ENCODE measurements at regions not wholly inside any gene's neighbourhood (a gene's known extent, or its start where the extent isn't known, plus 50 kb on each side); places are given as distances from the start of the nearest gene placed in this dataset.

DNA sequence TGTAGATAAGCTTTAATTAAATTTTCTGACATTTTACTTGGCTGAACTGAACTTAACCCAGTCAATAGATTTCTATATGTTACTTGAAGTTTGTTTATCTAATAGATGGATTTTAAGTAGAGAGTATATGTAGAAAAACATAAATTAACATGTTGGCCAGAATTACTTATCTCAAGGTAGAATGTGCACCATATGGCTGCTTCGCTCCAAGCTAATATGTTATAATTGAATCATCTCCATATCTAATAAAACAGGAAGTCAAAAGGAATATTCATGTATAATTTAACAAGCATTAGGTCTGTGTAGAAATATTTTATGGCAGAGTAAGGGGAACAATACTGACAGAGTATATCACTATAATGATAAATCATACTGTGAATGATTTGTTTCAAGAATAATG lies 650.7 kb upstream of the ALCAM start:
- ChIA-PET CTCF (no interaction called here), POLR2A (no interaction called here)

DNA sequence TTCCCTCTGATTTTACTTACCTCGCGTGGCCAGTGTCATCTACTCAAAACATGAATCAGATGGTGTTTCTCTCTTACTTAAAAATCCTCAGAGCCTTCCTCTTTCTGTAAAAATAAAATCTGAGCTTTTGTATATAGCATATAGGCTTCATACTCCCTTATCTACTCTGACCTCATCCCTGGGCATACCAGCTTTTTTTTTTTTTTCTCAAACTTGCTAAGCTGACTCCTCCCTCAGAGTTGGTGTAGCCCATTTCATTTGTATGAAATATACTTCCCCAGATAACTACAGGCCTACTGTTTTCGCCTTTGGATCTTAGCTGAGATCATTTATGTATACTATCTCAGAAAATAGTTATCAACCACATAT lies 648.9 kb upstream of the ALCAM start:
- ChIA-PET POLR2A (no interaction called here), CTCF (no interaction called here)

DNA sequence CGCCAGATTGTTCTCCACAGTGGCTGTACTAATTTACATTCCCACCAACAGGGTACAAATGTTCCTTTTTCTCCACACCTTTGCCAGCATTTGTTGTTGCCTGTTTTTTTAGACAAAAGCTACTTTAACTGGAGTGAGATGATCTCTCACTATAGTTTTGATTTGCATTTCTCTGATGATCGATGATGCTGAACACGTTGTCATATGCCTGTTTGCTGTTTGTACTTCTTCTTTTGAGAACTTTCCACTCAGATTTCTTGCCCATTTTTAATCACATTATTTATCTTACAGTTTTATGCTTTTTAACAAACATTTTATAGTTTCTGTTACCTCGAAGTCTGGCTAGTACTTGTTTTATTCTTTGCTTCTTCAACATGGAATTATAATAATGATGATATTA lies 643.7 kb upstream of the ALCAM start:
- ChIA-PET CTCF (no interaction called here), POLR2A (no interaction called here)

DNA sequence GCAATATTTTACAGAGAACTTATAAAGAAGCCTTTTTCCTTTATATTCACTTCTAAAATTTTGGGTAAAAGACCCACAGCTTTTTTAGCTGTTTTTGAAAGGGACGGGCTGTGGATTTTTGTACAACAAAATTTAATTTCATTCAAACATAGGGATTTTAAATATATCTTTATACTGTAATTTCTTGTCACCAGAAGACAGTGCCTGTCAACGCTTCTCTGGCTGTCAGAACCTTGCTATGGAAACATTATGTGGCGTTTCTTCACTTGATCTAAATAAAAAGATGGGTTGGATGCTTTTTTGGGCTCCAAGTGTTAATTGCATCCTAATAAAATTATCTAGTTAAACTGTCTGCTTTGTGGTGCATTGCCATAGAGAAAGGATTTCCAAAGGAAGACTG lies 635.6 kb upstream of the ALCAM start:
- POLR2A ChIA-PET = no interaction called here
- CTCF ChIA-PET = no interaction called here

DNA sequence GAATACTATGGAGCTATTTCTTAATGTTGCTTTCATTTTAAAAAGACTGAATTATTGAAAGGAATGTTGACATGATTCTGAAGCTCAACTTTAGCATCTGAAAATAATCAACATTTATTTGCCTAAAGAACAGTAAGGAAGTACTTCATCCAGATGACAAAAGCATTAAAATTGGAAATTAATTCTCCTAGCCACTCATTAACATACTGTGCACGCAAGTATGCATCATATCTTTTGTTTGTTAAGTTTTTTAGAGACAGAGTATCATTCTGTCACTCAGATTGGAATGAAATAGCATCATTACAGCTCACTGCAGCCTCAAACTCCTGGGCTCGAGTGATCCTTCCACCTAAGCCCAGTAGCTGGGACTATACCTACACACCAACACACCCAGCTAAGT lies 632.1 kb upstream of the ALCAM start:
- CTCF ChIA-PET = no interaction called here

DNA sequence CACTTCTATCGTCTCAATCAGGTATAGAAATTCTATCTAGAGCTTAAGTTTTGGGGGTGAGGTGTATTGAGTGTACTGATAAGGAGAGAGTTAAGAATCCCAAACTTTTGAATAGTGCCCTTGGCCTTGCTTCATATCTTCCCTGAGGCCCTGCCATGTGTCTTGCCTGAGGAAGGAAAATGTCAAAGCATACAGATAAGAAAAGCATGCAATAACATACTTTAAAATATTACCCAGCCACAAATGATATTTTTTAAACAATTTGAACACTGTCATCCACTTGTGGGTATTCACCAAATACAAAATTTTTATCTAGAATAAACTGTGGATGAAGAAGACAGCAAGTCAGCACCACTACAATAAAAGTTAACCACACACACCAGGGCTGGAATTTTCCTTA lies 631.0 kb upstream of the ALCAM start:
- ChIA-PET POLR2A (no interaction called here), CTCF (no interaction called here)

More for the DNA sequence above, 632.1 kb upstream of the ALCAM start:
- POLR2A ChIA-PET = no interaction called here

DNA sequence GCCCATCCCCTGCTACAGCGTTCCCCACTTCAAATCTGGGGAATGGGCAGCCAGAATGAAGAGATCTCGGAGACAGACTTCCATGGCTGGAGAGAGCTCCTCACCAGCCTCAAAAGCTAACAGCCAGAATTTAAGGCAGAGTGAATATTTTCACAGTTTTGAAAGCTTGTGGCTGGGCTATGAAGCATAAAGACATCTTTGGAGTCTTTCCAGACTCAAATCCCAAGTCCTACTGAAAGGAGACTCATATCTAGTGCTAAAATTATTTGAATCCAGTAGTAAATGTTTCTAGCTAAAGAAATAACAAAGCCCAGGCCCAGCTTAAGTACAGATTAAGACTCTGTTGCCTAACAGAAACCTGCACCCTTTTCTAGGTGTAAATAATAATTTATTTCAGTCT lies 628.4 kb upstream of the ALCAM start:
- ChIA-PET POLR2A (no interaction called here), CTCF (no interaction called here)

DNA sequence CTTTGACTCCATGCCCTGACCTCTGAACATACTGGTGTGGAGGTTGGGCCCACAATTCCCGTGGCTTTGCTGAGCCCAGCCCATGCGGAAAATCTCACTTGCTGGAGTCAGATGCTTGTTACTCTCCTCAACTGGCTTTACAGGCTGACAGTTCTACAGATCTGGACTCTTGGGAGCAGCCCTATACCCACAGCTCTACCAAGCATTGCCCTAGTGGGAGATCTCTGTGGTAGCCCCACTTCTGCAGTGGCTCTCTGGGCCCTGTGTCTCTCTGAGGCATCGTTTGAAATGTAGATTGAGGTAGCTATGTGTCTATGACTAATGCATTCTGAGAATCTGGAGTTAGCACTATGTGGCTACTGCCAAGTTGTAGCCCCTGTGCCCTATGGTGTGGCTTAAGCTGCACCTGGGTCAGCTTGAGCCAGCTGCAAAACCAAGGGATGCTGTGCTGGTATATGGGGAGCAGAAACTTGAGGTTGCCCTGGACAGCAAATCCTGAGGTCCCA lies 625.8 kb upstream of the ALCAM start:
- CTCF ChIA-PET = no interaction called here

DNA sequence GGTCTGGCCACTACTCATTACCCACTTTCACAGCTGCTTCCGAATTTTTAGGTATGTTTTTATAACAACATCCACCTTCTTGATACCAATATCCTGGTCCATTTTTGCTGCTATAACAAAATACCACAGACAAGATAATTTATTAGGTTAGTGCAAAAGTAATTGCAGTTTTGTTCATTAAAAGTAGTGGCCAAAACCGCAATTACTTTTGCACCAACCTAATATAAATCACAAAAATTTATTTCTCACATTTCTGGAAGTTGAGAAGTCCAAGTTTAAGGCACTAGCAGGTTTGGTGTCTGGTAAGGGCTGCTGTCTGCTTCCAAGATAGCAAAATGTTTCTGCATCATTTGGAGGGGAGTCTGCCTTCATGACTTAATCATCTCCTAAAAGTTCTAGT lies 624.7 kb upstream of the ALCAM start:
- CTCF ChIA-PET = no interaction called here
- POLR2A ChIA-PET = no interaction called here

More for the DNA sequence above, 625.8 kb upstream of the ALCAM start:
- POLR2A ChIA-PET = no interaction called here

DNA sequence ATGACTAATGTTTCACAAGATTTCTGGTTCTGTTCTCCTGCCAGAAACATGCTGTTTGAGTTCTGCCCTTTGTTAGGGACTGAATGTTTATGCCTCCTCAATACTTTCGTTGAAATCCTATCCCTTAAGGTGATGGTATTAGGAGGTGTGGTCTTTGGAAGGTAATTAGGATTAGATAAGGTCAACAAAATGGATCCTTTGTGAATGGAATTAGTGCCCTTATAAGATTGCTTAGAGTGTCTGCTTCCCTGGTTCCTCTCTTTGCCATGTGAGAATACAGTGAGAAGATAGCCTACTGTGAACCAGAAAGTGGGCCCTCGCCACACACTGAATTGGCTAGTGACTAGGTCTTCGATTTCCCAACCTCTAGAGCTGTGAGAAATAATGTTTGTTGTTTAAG lies 621.4 kb upstream of the ALCAM start:
- POLR2A ChIA-PET = no interaction called here
- CTCF ChIA-PET = no interaction called here

DNA sequence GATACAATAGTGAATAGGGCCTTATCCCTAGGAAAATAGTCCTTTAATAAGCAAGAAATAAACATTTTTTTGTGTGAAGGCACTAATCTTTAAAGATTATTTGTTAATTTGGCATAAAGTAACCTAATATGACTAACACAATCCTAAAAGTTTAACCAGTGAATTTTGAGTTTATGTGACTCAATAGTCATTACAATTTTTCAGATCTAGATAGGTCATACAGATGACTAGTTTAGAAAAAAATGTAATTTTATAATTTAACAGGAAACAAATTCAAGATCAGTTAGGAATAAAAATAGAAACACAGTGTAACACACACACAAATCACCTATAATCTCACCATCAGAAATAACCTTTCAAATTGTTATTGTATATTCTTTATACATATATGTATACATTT lies 620.7 kb upstream of the ALCAM start:
- POLR2A ChIA-PET = no interaction called here
- CTCF ChIA-PET = no interaction called here

DNA sequence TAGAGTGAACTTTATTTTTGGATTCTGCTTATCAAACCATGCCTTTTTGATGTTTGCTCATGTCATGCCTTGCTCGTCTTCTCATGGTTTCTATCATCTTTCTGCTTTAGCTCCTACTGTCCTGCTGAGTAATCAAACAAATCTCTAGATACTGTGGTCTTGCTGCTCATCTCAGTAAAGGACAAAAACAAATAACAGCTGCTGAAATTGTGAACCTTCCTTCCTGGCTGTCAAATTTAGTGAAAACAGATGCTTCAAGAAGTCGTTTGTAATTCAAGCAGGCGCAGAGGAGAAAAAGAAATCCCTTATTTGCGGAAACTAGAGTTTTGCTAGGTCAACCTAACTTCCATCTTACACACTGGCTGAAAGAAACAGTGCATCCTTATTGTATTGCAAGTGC lies 616.1 kb upstream of the ALCAM start:
- ChIA-PET CTCF (no interaction called here), POLR2A (no interaction called here)

DNA sequence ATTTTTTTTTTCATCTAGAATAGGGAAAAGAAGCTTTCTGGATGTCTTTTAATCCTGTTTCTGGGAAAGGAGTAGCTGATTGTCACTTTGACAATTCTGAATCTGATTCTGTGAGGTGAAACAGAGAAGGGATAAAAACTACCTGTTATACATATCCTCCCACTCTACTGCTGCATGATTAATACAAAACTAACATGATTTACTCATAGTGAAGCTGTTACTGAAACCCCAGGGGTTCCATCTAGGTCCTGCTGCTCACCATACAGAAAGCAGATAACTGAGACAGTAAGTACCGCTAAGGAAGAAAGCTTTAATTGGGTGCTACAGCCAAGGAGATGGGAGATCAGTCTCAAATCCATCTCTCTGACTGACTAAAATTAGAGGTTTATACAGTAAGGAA lies 610.9 kb upstream of the ALCAM start:
- ChIA-PET CTCF (no interaction called here), POLR2A (no interaction called here)

DNA sequence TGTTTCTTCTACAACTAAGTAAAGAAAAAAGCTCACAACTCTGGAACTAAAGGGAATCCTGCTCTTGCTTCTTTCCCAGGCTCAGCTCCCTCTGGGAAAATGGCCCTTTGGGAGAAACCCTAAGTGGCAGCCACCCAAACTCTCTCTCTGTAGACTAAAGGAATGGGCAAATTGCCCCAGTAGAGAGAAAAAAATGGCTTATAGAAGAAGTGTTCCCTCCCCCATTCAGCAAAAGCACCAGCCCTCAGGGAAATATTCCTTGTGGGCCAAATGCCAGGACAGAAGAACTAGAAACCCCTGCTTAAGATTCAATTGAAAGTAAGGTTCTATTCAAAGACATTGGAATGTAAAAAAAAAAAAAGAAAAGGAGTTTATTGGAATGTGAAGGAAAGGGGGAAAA lies 603.7 kb upstream of the ALCAM start:
- ChIA-PET POLR2A (no interaction called here), CTCF (no interaction called here)

DNA sequence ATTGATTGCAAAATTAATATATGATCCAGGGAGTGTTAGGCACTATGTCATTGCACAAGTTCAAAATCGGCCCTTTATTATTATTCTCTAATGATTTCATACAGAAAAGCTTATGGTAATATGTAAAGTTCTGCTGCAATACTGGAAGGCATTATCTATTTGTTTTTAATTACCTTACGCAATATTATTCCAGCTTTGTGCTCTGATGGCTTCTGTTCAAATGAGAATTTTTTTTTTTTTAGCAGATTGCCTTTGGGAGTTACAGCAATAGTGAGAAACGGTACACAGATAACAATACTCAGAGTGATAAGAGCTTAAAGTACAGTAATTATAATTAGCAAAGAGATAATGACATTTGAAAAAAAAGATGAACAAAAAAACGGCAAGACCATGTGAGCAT lies 602.2 kb upstream of the ALCAM start:
- ChIA-PET CTCF (no interaction called here), POLR2A (no interaction called here)

DNA sequence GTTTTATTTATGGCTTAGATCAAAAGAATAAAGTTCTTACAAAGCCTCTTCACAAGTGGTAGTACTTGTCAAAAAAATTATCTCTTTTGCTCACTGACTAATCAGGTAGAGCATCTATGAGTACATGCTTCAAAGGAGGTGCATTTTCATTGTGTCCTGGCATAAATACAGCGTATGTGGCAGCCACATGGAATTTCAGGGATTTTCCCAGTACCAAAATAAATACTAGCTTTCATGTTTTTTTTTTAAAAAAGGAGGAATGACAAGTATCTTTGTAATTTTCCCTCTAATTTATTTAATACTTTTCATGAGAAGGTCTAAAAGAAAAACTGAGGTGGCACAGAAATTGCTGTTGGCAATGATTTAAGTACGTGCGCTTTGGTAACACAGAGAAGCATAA lies 597.8 kb upstream of the ALCAM start:
- CTCF ChIA-PET = no interaction called here
- POLR2A ChIA-PET = no interaction called here

DNA sequence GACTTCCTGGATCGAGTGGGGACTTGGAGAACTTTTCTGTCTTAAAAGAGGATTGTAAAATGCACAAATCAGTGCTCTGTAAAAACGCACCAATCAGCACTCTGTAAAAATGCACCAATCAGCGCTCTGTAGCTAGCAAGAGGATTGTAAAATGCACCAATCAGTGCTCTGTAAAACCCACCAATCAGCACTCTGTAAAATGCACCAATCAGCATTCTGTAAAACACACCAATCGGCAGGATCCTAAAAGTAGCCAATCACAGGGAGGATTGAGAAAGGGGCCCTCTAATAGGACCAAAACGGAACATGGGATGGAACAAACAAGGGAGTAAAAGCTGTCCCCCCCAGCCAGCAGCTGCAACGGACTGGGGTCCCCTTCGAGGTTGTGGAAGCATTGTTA lies 587.4 kb upstream of the ALCAM start:
- ChIA-PET POLR2A (no interaction called here), CTCF (no interaction called here)

DNA sequence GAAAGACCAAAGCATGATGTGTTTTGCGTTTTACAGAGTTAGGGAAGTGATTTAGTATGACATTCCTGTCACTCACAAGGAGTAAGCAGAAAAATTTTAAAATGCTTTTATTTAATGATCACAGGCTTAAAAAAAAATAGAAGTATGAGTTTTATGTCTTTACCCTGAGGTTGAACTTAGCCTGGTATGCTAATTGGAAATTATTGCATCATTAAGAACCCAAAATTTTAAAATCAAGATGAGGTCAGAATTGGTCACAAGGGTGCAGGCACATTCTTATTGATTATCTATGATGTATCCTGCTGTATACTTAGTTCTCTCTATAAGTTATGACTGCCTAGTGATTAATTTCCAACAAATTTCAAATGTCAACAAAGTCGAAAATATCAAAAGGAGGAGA lies 585.6 kb upstream of the ALCAM start:
- ChIA-PET POLR2A (no interaction called here), CTCF (no interaction called here)

DNA sequence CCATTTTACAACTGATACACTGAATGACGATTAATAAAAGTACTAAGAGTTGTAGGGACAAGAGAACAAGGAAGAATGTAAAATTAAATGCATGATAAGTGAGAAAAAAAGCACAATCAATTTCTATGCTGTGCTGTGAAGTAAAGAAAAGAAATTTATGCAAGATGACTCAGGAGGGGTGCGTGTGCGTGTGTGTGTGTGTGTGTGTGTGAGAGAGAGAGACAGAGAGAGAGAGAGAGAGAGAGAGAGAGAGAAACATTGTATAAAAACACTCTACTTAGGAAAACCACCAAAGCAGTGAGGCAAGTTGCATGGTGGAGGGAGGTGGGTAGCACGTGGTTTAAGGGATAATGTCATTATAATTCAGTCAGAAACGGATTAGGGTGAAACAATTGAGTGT lies 580.8 kb upstream of the ALCAM start:
- ChIA-PET CTCF (no interaction called here), POLR2A (no interaction called here)

DNA sequence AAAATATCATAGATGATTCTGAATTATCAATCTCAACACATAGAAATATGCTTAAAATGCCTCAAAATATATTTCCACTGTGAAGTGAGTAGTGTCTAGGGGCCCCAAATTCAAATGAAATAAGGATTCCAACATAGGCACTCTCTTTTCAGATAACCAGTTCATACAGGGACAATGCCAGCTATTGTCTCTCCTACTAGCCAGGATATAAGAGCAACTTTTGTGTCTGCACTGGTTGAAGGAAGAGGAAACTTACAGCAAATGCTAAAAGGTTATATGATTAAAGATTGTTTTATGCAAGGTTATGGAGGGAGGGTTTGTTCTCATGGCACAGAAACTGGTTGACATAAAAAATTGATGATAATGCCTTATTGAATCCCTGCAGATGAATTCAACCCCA lies 579.4 kb upstream of the ALCAM start:
- POLR2A ChIA-PET = no interaction called here

DNA sequence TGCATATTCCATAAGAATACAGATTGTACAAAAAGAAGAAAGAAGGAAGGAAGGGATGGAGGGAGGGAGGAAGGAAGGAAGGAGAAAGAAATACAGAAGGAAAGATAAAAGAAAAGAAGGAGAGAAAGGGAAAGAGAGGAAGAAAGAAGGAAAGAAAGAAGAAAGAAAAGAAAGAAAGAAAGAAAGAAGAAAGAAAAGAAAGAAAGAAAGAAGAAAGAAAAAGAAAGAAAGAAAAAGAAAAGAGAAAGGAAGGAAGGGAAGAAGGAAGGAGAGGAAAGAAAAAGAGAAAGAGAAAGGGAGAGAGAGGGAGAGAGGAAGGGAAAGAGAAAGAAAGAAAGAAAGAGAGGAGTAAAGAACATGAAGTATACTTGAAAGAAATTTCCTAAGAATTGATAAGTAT lies 577.9 kb upstream of the ALCAM start:
- CTCF ChIA-PET = interaction anchor here (1.1 kb wide), 1 partner anchor 10 kb away, joined by 3 read pairs; no protein-coding TSS in a partner anchor
- POLR2A ChIA-PET = no interaction called here

More for the DNA sequence above, 579.4 kb upstream of the ALCAM start:
- CTCF ChIA-PET = no interaction called here

DNA sequence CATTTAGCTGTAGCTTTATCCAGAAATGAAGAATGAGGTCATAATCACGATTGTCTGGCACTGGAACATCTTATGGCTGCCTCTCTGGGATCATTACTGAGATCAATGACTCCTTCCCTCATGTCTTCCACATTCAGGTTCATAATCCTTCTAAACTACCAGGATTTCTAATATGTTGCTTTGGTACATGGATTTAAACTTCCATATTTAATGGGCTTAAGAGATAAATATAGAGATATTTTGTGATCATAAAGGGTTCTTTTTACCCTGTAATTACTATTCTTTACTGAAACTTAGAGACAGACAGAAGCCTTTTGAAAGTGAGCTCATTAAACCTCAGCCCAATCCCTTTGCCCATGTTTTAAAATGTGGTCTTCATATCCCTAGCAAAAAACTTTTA lies 575.4 kb upstream of the ALCAM start:
- POLR2A ChIA-PET = no interaction called here

DNA sequence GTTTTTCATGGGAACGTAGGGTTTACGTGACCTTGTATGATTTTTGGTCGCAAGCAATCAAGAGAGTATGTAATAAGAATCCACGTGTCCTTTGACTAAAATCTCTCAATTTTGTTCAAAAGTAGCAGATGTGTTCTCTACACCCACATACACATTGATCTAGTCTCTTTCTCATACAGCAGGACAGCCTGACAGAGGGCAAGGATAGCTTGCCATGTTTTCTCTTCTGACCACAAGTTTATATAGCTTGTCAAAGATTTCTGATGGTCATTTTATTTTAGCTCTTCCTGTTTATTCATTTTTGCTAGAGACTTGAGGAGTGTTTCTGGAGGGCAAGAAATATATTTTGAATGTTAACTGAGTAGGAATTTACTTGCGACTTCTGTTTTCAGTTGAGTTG lies 570.2 kb upstream of the ALCAM start:
- ChIA-PET CTCF (no interaction called here), POLR2A (no interaction called here)

More for the DNA sequence above, 575.4 kb upstream of the ALCAM start:
- CTCF ChIA-PET = no interaction called here

DNA sequence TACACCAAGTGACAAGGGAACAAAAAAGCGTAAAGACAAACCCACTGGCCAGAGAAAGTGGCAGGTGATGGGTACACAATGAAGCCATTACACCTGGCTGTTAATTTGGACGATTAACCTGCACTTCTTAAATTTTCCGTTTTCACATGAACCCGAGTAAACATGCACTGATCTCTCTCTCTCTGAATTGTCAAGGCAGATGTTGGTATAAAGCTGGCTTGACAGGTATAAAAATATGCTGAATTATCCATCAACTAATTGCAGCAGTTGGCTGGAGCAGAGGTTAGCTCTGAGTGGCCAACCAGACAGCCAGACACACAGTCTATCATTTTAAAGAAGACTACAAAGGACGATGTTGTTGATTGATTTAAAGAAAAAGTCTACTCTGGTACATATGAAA lies 561.7 kb upstream of the ALCAM start:
- CTCF ChIA-PET = no interaction called here
- POLR2A ChIA-PET = no interaction called here

Data from activated CD8-positive, alpha-beta memory T cell treated with anti-CD3 and anti-CD28 coated beads for 36 hours (primary cell).